Fibroblast of gingiva (primary cell): ENCODE measurements at regions not wholly inside any gene's neighbourhood (a gene's known extent, or its start where the extent isn't known, plus 50 kb on each side); places are given as distances from the start of the nearest gene placed in this dataset.

ENCODE experiments used
- DNase-seq: peaks from one replicate; pipeline ENCODE4 v3.0.0-alpha.2; 2011; ENCODE audit warnings: low read depth

- DNase-seq = no peak
These were observed 489.7 kb downstream of the MIAT start for GRCh38 chr22:27146866-27147633.

DNA sequence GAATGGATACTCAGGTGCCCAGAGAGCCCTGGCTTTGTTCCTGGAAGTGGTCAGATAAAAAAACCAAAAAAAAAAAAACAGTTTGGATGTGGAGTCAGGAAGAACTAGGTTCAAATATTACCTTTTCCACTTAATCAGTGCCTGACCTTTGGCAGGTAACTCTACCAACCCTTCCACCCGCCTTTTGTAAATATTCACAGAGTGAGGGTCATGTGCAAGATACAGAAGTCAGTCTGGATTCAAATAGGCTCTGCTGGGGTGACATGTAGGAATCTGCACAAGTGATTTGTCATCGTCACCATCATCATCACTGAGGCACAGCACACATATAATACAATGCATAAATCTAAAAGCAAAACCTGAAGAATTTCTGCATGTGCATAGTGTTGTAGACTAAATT lies 490.7 kb downstream of the MIAT start:
- DNase-seq = no peak

DNA sequence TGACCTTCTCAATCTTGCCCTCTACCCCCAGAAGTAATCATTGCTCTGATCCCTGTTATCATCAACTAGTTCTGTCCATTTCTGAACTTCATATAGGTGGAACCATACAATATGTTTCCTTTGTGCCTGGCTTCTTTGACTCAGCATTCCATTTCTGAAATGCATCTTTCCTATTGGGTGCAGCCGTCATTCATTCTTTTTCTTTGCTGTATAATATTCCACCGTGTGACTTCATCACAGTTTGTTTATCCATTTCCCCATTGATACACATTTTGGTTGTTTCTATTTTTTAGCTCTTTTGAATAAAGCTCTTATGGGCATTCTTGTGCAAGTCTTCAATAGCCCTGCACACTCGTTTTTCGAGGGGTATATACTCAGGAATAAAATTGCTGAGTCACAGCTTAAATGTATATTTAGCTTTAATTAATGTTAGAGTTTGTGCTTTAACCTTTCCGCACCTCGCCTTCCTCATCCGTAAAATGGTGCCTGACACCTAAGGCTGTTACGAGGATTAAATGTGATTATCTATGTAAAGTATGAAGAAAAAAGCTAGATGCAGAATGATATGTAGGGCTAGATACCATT lies 491.6 kb downstream of the MIAT start:
- DNase-seq = no peak

DNA sequence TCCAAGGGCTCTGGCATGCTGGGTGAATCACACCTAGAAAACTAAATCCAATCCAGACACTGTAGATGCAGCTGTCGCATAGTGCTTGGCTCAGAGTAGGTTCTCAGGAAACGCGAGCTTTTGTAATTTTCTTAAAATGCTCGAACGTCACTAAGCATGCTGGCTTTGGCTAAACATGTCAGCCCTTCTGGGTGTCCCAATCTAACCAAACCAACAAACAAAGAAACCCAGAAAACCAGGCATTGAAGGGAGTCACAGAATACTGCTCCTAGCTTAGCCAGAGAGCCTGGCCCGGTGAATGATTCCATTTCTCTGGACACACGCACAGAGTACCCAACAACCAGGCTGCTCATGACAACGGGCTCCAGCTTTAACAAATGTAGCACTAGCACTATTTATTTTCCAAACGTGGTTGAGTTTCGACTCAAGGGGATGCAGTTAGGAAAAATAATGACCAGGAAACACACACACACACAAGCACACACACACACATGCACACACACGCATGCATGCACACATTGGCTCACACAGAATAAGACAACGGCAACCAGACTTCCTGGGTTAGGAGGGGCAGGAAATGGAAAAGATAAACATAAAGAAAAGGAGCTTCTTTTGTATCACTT lies 492.6 kb downstream of the MIAT start:
- peak; percentile 13 for DNase-seq

DNA sequence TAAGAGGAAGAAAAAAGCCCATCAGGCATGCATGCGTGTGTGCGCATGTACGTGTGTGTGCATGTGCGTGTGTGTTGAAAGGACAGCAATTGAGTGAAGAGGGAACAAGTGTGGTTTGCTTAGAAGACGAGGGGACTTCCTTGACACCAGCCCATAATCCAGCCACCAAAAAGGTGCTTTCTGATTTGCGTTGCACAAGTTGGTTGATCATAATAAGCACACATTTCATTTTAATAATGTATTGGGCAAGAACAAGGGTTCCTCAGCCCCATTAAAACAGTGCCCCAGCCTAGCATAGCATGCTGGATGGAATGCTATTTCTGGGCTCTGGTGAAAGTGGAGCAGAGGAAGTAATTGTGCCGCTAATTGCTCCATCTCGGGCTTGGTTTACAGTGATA lies 493.2 kb downstream of the MIAT start:
- peak; percentile 30 for DNase-seq

DNA sequence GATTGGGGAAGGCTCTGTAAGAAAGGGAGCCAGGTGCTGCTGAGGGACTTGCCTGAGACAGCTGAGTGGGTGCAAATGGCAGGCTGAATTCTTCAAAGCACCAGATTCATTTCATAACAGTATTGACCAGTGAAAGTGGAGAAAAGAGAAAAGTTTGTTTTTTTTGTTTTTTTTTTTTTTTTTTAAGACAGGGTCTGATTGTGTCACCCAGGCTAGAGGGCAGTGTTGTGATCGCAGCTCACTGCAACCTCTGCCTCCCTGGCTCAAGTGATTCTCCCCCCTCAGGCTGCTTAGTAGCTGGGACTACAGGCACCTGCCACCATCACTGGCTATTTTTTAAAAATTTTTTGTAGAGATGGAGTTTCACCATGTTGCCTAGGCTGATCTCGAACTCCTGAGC lies 494.0 kb downstream of the MIAT start:
- no peak for DNase-seq

GRCh38 chr22:27152033-27152432 lies 494.6 kb downstream of the MIAT start:
- DNase-seq = no peak

- no peak for DNase-seq
These were observed 495.5 kb downstream of the MIAT start for GRCh38 chr22:27152883-27153282.

- DNase-seq = no peak
These were observed 496.0 kb downstream of the MIAT start for GRCh38 chr22:27153386-27153785.

- no peak for DNase-seq
These were observed 497.3 kb downstream of the MIAT start for GRCh38 chr22:27154717-27155116.

- DNase-seq = no peak
These were observed 499.6 kb downstream of the MIAT start for GRCh38 chr22:27156821-27157489.

DNA sequence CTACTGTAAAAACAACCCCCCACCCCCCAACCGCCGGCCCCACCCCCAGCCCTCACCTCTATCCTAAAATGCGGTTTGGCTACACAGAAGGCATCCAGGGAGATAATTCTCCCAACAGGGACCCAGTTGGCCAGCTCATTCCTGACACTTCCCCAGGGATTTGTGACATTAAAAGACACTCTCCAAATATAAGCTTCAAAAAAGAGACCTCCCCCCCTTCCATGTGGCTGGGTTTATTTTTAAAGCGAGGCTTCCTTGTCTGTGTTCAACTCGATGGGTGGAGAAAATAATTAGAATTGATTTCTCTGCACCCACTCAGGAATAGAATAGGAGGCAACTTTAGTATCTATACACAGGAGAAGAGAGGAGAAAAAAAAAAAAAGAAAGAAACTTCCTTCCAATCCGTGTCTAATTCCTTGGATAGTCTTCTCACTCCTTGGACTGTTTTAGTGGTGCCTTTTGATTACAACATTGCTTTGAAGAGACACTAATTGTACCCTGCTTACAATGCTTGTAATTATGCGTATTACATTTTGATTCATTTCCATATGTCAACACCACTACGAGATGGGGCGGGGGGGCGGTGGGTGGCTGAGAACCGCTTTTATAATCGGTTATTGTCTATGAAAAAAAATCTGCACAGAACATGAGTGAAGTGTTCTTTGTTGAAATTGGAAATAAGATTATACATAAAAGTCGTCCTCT lies 500.4 kb downstream of the MIAT start:
- DNase-seq = no peak

DNA sequence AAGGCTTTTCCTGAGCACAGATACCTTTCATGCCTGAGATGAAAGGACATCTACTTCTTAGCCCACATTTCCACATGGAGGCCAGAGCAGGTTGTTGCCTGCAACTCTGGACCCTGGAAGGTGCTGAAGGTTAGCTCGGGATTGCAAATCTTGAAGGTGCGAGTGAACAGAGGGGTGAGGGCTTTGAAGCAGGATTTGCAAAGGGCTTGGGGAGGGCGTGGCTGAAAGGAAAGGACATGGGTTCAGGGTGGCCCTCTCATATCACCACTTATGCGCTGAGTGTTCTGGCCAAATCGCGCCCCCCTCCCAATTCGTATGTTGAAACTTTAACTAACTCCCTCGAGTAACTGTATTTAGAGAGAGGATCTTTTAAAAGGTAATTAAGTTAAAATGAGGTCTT lies 501.6 kb downstream of the MIAT start:
- no peak for DNase-seq

DNA sequence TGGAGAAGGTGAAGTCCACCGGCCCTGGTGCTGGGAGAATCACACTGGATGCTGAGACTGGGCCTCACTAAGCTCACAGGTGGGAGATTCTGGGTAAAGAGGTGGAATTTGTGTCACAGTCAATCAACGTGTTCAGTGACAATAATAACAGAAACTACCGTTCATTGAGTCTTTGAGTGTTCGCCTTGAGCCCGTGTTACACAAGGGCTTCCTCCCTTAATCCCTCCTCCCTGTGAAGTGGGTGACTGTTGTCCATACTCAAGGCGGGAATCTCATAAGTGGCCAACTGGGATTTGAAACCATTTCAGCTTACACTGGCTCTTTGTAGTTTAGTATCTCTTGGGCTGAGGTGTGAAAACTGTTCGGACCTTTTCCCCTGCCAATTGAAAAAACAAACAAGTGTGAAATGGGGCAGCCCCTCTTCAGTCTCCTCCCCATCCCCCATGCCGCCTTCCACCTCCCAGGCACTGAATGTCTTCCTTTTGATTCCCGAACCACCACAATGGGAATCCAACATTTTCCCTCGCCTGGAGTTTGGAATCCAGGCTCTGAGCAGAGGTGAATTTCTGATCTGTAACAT lies 502.4 kb downstream of the MIAT start:
- DNase-seq = no peak

- DNase-seq = no peak
These were observed 506.1 kb downstream of the MIAT start for GRCh38 chr22:27163162-27164137.

GRCh38 chr22:27164781-27165503 lies 507.6 kb downstream of the MIAT start:
- no peak for DNase-seq

- no peak for DNase-seq
These were observed 511.3 kb downstream of the MIAT start for GRCh38 chr22:27168681-27169080.

- peak; percentile 94 for DNase-seq
These were observed 513.1 kb downstream of the MIAT start for GRCh38 chr22:27170491-27170890.

- no peak for DNase-seq
These were observed 513.8 kb downstream of the MIAT start for GRCh38 chr22:27171212-27171611.

- DNase-seq = no peak
These were observed 516.1 kb downstream of the MIAT start for GRCh38 chr22:27173530-27173929.
